ENCODE measurements at regions not wholly inside any gene's neighbourhood (a gene's known extent, or its start where the extent isn't known, plus 50 kb on each side); places are given as distances from the start of the nearest gene placed in this dataset.
"Not testable (repeated sequence)": the region's sequence is repeated elsewhere in the genome, so short reads cannot be mapped to it uniquely, and the experiment has no call there.

DNA sequence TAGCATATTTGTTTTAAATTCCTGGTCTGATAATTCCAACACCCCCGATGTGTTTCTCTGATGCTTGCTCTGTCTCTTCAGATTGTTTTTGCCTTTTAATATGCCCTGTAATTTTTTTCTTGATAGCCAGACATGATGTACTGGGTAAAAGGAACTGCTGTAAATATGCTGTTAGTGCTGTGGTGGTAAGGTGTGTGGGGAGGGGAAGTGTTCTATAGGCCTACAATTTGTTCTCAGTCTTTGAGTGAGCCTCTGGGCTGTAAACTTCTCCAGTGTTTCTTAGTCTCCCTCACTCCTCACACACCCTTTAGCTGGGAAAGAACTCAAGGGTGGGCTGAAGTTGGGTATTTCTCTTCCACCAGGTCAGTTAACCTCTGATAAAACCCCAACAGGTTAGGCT, 147.0 kb upstream of the OR4E1 start:
- intact Hi-C loops (cut with DNase I), result no loop called here
- no peak for DNase-seq (ENCODE audit: low spot score)
- no peak for ATAC-seq

DNA sequence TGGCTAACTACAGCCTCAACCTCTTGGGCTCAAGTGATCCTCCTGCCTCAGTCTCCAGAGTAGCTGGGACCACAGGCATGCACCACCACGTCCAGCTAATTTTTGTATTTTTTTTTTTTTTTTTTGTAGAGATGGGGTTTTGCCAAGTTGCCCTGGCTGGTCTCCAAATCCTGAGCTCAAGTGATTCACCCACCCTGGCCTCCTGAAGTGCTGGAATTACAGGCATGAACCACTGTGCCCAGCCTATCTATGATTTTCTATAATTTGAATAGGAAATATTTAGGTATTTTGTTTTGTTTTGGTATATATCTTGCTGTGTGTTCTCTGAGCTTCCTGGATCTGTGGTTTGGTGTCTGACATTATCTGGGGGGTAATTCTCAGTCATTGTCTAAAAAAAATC, 146.3 kb upstream of the OR4E1 start:
- intact Hi-C loops (cut with DNase I); ATAC-seq; DNase-seq (ENCODE audit: low spot score): not testable (repeated sequence)

DNA sequence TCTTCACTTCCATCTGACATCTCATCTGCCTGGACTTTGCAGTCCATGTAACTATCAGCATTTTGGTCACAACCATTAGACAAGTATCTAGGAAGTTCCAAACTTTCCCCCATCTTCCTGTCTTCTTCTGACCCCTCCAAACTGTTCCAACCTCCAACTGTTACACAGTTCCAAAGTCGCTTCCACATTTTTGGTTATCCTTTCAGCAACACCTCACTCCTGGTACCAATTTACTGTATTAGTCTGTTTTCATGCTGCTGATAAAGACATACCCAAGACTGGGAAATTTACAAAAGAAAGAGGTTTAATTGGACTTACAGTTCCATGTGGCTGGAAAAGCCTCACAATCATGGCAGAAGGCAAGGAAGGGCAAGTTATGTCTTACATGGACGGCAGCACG, 143.4 kb upstream of the OR4E1 start:
- ATAC-seq; intact Hi-C loops (cut with DNase I); DNase-seq (ENCODE audit: low spot score): not testable (repeated sequence)

- ATAC-seq, result no peak
These were observed 134.4 kb upstream of the OR4E1 start for GRCh38 chr14:21807975-21808374.

DNA sequence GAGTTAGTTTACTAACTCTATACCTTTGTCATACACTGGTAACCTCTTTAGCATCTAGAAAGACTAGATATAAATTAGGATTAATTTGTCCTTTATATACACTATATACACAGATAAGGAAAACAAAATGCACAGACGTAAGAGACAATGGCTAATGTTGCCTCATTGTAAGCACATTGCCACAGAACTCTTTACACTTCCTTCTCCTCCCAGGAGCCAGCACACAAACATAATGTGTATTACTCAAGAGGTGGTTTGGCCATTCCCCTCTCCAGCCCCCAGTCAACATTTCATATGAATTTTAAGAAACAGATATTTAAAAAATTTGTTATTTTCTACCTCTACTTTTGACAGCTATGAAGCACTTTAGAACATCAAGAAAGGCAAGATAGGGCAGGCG, 131.4 kb upstream of the OR4E1 start:
- intact Hi-C loops (cut with DNase I), result no loop called here
- DNase-seq (ENCODE audit: low spot score) (no peak), ATAC-seq (no peak)

More at GRCh38 chr14:21807975-21808374, 134.4 kb upstream of the OR4E1 start:
- no peak for DNase-seq (ENCODE audit: low spot score)
- intact Hi-C loops (cut with DNase I), result no loop called here

DNA sequence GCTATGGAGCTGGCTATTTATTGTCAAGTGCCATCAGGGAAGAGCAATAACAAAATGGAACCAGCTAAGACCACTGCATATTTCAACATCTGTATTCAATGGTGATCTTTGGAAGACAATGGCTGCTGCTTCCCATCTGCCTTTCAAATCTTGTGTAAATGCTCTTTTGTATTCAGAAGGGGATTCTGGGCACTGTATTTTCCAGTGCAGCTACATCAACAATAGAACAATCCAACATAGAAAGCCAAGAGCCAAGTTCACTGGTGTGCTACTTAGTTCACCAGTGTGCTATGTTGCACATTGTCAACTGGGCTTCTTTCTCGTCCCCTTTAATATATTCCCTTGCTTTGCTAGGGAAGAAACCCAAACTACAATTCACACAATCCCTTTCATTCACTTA, 128.8 kb upstream of the OR4E1 start:
- intact Hi-C loops (cut with DNase I), result no loop called here
- ATAC-seq (no peak), DNase-seq (ENCODE audit: low spot score) (no peak)

DNA sequence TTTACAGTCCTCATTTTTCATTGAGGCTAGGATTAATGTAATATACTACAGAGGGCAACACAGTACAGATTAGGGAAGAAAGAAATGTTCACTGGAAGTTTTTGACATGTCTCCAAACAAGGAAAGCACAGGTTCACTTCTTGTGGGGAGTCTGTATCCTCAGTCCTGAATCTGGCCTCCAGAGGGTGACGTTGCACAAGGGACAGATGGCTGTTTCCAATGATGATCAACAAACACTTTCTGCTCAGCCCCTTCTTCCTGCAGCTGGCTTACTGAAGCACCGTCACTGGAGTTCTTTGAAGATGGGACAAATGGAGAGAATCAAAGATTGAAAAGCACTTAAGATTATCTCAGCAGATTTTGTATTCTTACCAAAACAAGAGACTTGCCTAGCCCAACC, 123.3 kb upstream of the OR4E1 start:
- ATAC-seq (no peak), DNase-seq (ENCODE audit: low spot score) (no peak)
- intact Hi-C loops (cut with DNase I), result no loop called here

DNA sequence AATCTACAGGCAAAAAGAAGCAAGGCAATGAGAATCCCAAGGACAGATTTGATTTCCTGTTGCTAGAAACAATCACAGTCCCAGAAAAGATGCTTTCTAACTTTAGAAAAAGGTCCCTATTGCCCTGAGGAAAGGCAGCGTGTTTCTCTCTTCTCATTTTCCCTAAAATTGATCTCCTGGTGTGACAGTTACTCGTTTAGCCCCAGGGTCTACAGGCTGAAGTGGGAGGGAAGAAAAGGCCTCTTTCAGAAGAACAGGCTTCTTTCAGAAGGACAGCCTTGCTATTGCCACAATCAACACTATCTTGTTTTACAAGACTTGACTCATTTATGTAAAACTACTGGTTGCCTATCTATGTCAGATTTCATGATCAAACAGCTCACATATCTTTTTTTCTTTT, 121.8 kb upstream of the OR4E1 start:
- no peak for DNase-seq (ENCODE audit: low spot score)
- no peak for ATAC-seq
- intact Hi-C loops (cut with DNase I), result no loop called here

DNA sequence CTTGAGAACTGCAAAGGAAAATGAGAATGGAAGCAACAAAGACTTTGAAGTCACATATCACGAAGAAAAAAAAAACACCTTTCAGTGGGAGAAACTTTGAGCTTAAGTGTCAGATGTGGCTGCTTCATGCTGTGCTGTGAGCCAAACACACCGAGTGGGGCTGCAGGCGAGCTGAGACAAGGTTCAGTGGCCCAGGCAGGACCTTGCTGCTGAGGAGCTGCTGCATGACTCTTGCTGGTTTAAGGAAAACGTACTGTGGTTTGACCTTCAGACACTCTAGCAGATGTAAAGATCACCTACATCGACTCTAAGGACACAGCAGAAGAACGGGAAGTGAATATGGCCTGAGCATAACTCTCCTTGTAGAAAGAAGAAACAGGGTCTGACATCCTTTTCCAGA, 118.1 kb upstream of the OR4E1 start:
- ATAC-seq (no peak), DNase-seq (ENCODE audit: low spot score) (no peak)
- intact Hi-C loops (cut with DNase I), result no loop called here

- intact Hi-C loops (cut with DNase I); ATAC-seq; DNase-seq (ENCODE audit: low spot score): not testable (repeated sequence)
These were observed 115.1 kb upstream of the OR4E1 start for GRCh38 chr14:21788687-21789086.

DNA sequence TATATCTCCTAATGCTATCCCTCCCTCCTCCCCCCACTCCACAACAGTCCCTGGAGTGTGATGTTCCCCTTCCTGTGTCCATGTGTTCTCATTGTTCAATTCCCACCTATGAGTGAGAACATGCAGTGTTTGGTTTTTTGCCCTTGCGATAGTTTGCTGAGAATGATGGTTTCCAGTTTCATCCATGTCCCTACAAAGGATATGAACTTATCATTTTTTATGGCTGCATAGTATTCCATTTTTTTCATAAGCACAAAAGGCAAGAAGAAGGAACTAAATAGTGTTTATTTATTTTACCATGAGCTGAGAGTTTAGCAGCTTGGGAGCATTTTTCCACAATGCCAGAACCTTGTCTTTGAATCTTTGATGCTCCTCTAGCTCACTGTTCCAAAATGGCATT, 113.6 kb upstream of the OR4E1 start:
- ATAC-seq; DNase-seq (ENCODE audit: low spot score); intact Hi-C loops (cut with DNase I): not testable (repeated sequence)

DNA sequence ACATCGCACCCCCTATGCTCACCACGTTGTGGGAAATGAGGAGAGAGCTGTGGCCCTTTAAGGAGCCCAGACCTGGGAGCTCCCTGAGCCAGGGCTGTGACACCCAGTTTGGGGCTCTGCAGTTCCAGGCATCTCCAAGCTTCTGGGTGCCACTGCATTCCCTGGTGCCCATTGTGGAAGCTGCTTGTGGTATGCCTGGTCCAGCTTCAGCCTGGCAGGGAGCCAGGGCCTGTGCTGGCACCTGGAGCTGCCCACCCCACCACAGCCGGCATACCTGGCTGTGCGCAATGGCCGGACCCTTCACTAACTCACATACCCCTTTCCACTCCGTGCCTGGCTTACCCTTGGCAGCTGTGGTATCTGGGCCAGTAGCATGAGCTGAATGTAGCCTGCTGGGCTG, 107.9 kb upstream of the OR4E1 start:
- intact Hi-C loops (cut with DNase I), result no loop called here
- no peak for DNase-seq (ENCODE audit: low spot score)
- no peak for ATAC-seq

- no peak for DNase-seq (ENCODE audit: low spot score)
These were observed 106.9 kb upstream of the OR4E1 start for GRCh38 chr14:21780429-21781084.

DNA sequence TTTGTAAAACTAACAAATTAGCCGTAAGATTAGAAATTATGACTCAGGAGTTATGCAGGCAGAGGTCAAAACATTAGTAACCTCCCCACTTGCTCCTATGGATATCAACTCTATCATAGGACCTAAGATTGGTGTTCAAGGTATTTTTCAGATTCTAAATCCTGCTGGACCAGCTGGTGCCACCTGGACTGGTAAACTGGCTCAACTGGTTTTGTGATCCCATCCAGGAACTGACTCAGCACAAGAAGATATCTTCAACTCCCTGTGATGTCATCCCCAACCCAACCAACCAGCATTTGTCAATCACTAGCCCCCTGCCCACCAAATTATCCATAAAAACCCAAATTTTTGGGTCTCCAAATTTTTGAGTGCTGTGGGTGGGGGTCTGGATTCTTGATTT, 98.1 kb upstream of the OR4E1 start:
- DNase-seq (ENCODE audit: low spot score) (no peak), ATAC-seq (no peak)
- intact Hi-C loops (cut with DNase I), result no loop called here

More at GRCh38 chr14:21780429-21781084, 106.9 kb upstream of the OR4E1 start:
- no peak for ATAC-seq
- intact Hi-C loops (cut with DNase I), result no loop called here

- DNase-seq (ENCODE audit: low spot score) (no peak), ATAC-seq (no peak)
- intact Hi-C loops (cut with DNase I), result no loop called here
These were observed 95.2 kb upstream of the OR4E1 start for GRCh38 chr14:21768875-21769257.

GRCh38 chr14:21768116-21768874, 94.7 kb upstream of the OR4E1 start:
- ATAC-seq (no peak), DNase-seq (ENCODE audit: low spot score) (no peak)
- intact Hi-C loops (cut with DNase I), result no loop called here

DNA sequence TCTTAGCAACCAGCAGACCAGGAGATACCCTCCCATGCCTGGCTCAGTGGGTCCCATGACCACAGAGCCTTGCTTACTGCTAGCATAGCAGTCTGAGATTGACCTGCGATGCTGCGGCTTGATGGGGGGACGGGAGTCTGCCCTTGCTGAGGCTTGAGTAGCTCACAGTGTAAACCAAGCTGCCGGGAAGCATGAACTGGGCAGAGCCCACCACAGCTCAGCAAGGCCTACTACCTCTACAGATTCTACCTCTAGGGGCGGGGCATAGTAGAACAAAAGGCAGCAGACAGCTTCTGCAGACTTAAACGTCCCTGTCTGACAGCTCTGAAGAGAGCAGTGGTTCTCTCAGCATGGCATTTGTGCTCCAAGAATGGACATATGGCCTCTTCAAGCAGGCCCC, 86.7 kb upstream of the OR4E1 start:
- DNase-seq (ENCODE audit: low spot score); ATAC-seq; intact Hi-C loops (cut with DNase I): not testable (repeated sequence)

- ATAC-seq, result peak; percentile 57
- no peak for DNase-seq (ENCODE audit: low spot score)
- intact Hi-C loops (cut with DNase I), result no loop called here
These were observed 75.8 kb upstream of the OR4E1 start for GRCh38 chr14:21749306-21749868.

- ATAC-seq, result peak; percentile 91
- intact Hi-C loops (cut with DNase I), result no loop called here
- peak; percentile 74 for DNase-seq (ENCODE audit: low spot score)
These were observed 75.3 kb upstream of the OR4E1 start for GRCh38 chr14:21748869-21749303.

DNA sequence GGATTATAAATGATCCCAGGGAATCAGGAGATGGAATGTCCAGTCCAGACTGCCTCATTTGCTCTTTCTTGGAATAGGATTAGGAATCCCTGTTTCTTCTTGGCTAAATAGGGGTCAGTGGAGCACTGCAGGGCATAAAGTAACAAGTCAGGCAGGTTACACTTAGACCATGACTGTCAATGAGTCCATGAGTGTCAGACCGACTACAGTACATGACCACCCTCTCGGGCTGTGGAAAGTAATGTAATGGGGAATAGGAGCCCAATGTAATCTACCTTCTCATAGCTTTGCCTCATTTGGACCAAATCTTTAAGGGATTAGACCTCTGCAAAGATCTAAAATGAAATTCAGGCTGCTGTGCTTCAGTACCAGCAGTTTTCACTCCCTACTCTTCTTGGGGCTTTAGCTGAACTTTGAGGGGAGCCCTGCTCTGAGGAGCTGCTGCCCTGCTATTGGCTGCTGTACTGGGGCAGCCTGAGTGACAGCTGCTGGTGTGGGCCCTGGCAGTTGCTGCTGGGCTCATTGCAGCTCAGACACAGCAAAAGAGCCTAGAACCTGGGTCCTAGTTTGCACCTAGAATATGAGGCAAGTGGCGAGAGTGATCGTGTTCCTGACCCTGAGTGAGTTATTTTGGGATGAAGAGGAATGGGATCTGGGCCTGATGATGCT, 62.2 kb upstream of the OR4E1 start:
- no peak for ATAC-seq
- DNase-seq (ENCODE audit: low spot score), result no peak
- intact Hi-C loops (cut with DNase I), result no loop called here
